ENCODE measurements at regions not wholly inside any gene's neighbourhood (a gene's known extent, or its start where the extent isn't known, plus 50 kb on each side); places are given as distances from the start of the nearest gene placed in this dataset.

DNA sequence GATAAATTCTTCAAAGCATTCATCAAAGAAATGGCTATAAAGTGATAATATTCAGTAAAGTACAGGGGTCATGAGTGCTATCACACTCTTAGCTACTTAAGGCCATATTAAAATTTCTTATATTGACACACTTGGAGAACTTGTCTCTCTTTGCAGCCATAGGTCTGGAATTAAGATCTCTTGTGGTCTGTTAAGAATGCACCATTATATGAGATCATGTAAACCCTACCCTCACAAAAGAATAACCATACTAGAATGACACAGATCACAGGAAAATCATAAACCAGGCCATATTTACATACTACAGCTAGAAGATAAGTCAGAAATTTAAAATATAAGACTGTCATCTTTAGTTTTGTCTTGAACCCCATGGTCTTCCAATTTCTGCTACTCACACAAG lies 434.3 kb downstream of the PDGFC start:
- no peaks in the 10 kb centered on the region for H3K27me3 ChIP-seq (ENCODE audit: insufficient read depth, low read length)
- H3K4me3 ChIP-seq (replicated peaks in 1 of 2; ENCODE audit: low read depth in 1 of 2, low read length in 2 of 2), result no peak overlapping the region
- TF ChIP-seq ELF1 (IDR thresholded peaks at IDR 0.05; ENCODE audit: borderline replicate concordance, low read depth) (no peak), RAD21 (IDR thresholded peaks at IDR 0.05; ENCODE audit: low read depth) (no peak), JUND (IDR thresholded peaks at IDR 0.05) (no peak), POLR2A (IDR thresholded peaks at IDR 0.05; ENCODE audit: borderline replicate concordance, extremely low read depth, insufficient read depth, insufficient read length) (no peak), SIN3A (IDR thresholded peaks at IDR 0.05; ENCODE audit: low read depth) (no peak), EGR1 (IDR thresholded peaks at IDR 0.05; ENCODE audit: low read depth) (no peak), ZFX (IDR thresholded peaks at IDR 0.05) (no peak), FOSL1 (IDR thresholded peaks at IDR 0.05; ENCODE audit: low read depth) (no peak), CEBPB (IDR thresholded peaks at IDR 0.05; ENCODE audit: low read depth) (no peak), YY1 (IDR thresholded peaks at IDR 0.05; ENCODE audit: extremely low read depth, insufficient replicate concordance, low read depth, low read length) (no peak), SP1 (IDR thresholded peaks at IDR 0.05; ENCODE audit: low read depth) (no peak)
- TF ChIP-seq, protein P1, sequence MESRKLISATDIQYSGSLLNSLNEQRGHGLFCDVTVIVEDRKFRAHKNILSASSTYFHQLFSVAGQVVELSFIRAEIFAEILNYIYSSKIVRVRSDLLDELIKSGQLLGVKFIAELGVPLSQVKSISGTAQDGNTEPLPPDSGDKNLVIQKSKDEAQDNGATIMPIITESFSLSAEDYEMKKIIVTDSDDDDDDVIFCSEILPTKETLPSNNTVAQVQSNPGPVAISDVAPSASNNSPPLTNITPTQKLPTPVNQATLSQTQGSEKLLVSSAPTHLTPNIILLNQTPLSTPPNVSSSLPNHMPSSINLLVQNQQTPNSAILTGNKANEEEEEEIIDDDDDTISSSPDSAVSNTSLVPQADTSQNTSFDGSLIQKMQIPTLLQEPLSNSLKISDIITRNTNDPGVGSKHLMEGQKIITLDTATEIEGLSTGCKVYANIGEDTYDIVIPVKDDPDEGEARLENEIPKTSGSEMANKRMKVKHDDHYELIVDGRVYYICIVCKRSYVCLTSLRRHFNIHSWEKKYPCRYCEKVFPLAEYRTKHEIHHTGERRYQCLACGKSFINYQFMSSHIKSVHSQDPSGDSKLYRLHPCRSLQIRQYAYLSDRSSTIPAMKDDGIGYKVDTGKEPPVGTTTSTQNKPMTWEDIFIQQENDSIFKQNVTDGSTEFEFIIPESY (IDR thresholded peaks at IDR 0.05; ENCODE audit: extremely low read depth, insufficient replicate concordance, low read length), result no peak
- TF ChIP-seq, protein P2, sequence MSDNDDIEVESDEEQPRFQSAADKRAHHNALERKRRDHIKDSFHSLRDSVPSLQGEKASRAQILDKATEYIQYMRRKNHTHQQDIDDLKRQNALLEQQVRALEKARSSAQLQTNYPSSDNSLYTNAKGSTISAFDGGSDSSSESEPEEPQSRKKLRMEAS (IDR thresholded peaks at IDR 0.05), result no peak
- TF ChIP-seq, protein P3, sequence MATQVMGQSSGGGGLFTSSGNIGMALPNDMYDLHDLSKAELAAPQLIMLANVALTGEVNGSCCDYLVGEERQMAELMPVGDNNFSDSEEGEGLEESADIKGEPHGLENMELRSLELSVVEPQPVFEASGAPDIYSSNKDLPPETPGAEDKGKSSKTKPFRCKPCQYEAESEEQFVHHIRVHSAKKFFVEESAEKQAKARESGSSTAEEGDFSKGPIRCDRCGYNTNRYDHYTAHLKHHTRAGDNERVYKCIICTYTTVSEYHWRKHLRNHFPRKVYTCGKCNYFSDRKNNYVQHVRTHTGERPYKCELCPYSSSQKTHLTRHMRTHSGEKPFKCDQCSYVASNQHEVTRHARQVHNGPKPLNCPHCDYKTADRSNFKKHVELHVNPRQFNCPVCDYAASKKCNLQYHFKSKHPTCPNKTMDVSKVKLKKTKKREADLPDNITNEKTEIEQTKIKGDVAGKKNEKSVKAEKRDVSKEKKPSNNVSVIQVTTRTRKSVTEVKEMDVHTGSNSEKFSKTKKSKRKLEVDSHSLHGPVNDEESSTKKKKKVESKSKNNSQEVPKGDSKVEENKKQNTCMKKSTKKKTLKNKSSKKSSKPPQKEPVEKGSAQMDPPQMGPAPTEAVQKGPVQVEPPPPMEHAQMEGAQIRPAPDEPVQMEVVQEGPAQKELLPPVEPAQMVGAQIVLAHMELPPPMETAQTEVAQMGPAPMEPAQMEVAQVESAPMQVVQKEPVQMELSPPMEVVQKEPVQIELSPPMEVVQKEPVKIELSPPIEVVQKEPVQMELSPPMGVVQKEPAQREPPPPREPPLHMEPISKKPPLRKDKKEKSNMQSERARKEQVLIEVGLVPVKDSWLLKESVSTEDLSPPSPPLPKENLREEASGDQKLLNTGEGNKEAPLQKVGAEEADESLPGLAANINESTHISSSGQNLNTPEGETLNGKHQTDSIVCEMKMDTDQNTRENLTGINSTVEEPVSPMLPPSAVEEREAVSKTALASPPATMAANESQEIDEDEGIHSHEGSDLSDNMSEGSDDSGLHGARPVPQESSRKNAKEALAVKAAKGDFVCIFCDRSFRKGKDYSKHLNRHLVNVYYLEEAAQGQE (IDR thresholded peaks at IDR 0.05; ENCODE audit: low read depth), result no peak
- TF ChIP-seq, protein P4, sequence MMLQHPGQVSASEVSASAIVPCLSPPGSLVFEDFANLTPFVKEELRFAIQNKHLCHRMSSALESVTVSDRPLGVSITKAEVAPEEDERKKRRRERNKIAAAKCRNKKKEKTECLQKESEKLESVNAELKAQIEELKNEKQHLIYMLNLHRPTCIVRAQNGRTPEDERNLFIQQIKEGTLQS (IDR thresholded peaks at IDR 0.05), result no peak
- RAD21 ChIA-PET (ENCODE audit: low non-redundant PET in 1 of 2, low total read pairs in 2 of 2, uncharacterized antibody in 2 of 2, unreplicated experiment in 2 of 2), result no interaction called here
- intact Hi-C loops (cut with micrococcal nuclease), result no loop called here
- no peaks in the 10 kb centered on the region for H3K9me3 ChIP-seq (ENCODE audit: control insufficient read depth in 1 of 2, insufficient read depth in 1 of 2, low read depth in 1 of 2, low read length in 2 of 2)
- no peaks in the 10 kb centered on the region for H3K79me2 ChIP-seq (ENCODE audit: insufficient read depth, low read length)
- no peak overlapping the region for H3K27ac ChIP-seq (ENCODE audit: low read depth, low read length)
- no peak overlapping the region for H2AFZ ChIP-seq (ENCODE audit: low read depth, low read length, poor library complexity, severe bottlenecking)
- BruUV-seq (replicated peaks), result no TSS peak
- no peak for ATAC-seq
- no peak overlapping the region for H3K9ac ChIP-seq (ENCODE audit: low read length)
- H3K9me2 ChIP-seq (ENCODE audit: insufficient read depth), result no peaks in the 10 kb centered on the region
- no peaks in the 10 kb centered on the region for H3K36me3 ChIP-seq (ENCODE audit: control insufficient read depth in 1 of 2, insufficient read depth in 2 of 2, low read length in 2 of 2)
- no peaks in the 10 kb centered on the region for H4K20me1 ChIP-seq (ENCODE audit: insufficient read depth)
- CTCF ChIA-PET, result no interaction called here
- POLR2A ChIA-PET, result no interaction called here
- no peaks in the 10 kb centered on the region for H3K4me1 ChIP-seq (ENCODE audit: control insufficient read depth in 1 of 2, insufficient read depth in 2 of 2, low read length in 2 of 2)
- no peak for DNase-seq (ENCODE audit: low read depth, low spot score)
- no peak overlapping the region for H3K4me2 ChIP-seq (ENCODE audit: low read length)

All from HCT116 (cell line).